ENCODE measurements at regions not wholly inside any gene's neighbourhood (a gene's known extent, or its start where the extent isn't known, plus 50 kb on each side); places are given as distances from the start of the nearest gene placed in this dataset.

- Mint-ChIP-seq H3K27ac (no peak overlapping the region), H3K4me1 (peaks cover 4% of the 10 kb centered on the region; the same call in 1 of the 3 replicates)
These were observed 808.1 kb upstream of the FBXO33 start for GRCh38 chr14:40240245-40240859.

More at GRCh38 chr14:40240245-40240859, 808.1 kb upstream of the FBXO33 start:
- TF ChIP-seq CREB1 (CRISPR knock-in tag; IDR thresholded peaks at IDR 0.05; ENCODE audit: low read depth) (no peak), REST (IDR thresholded peaks at IDR 0.05; ENCODE audit: unreplicated experiment) (no peak), ZNF114 (CRISPR knock-in tag; IDR thresholded peaks at IDR 0.05) (no peak), ETS1 (IDR thresholded peaks at IDR 0.05) (no peak), ZNF462 (CRISPR knock-in tag; IDR thresholded peaks at IDR 0.05) (no peak), JUNB (IDR thresholded peaks at IDR 0.05; ENCODE audit: unreplicated experiment) (no peak), ZNF331 (CRISPR knock-in tag; IDR thresholded peaks at IDR 0.05; ENCODE audit: low read depth) (no peak), EZH2phosphoT487 (IDR thresholded peaks at IDR 0.05; ENCODE audit: unreplicated experiment) (no peak), CTCF (conservative IDR thresholded peaks at IDR 0.05; ENCODE audit: low read depth in 2 of 2) (no peak), STAT1 (IDR thresholded peaks at IDR 0.05; ENCODE audit: unreplicated experiment) (no peak), EZH2 (IDR thresholded peaks at IDR 0.05; ENCODE audit: low read depth, unreplicated experiment) (no peak), NANOG (IDR thresholded peaks at IDR 0.05; ENCODE audit: borderline replicate concordance) (no peak), POLR2AphosphoS5 (IDR thresholded peaks at IDR 0.05; ENCODE audit: low read depth) (no peak)
- H3F3A ChIP-seq (replicated peaks; ENCODE audit: low read depth): no peaks in the 10 kb centered on the region
- no peaks in the 10 kb centered on the region for H3K36me3 ChIP-seq (ENCODE audit: insufficient read depth)
- no peak overlapping the region for H3K4me3 ChIP-seq
- no peaks in the 10 kb centered on the region for H3K4me1 ChIP-seq (ENCODE audit: insufficient read depth)
- H3K27me3 ChIP-seq (ENCODE audit: insufficient read depth): no peaks in the 10 kb centered on the region
- no peaks in the 10 kb centered on the region for H3K79me2 ChIP-seq (replicated peaks; ENCODE audit: insufficient read depth)
- no peaks in the 10 kb centered on the region for H4K20me1 ChIP-seq (replicated peaks; ENCODE audit: insufficient read depth)
- no peak overlapping the region for H3K27ac ChIP-seq (ENCODE audit: low read depth)
- DNase-seq (ENCODE audit: low spot score): no peak
- Mint-ChIP-seq H3K9me3 (peaks cover 16% of the 10 kb centered on the region), H3K36me3 (ENCODE audit: low read depth) (peaks cover 13% of the 10 kb centered on the region), H3K4me3 (no peak overlapping the region), H3K27me3 (ENCODE audit: insufficient read depth, low read depth, poor library complexity) (no peaks in the 10 kb centered on the region)
- ATAC-seq: no peak; the same call in 2 of the 3 replicates
- H3K9me2 ChIP-seq (ENCODE audit: insufficient read depth): 0 out of 2 replicates have a peak, but pooled peaks cover 3% of the 10 kb centered on the region
- no peak overlapping the region for H2AFZ ChIP-seq
- H3K4me2 ChIP-seq: no peak overlapping the region

Data from GM23338 (cell line).